HG03457 (cell line): ENCODE measurements at regions not wholly inside any gene's neighbourhood (a gene's known extent, or its start where the extent isn't known, plus 50 kb on each side); places are given as distances from the start of the nearest gene placed in this dataset.

Experiments
- ATAC-seq: cut with Tn5 transposase; IDR thresholded peaks from one replicate; pipeline ENCODE4 v1.9.1; 2021; ENCODE audit warnings: moderate number of reproducible peaks; ENCODE audit not compliant: unreplicated experiment

GRCh38 chr5:155898284-155898683 is 428.7 kb upstream of the SGCD start:
- no peak for ATAC-seq

GRCh38 chr5:155903791-155904190 is 423.2 kb upstream of the SGCD start:
- no peak for ATAC-seq

GRCh38 chr5:155905364-155905763 is 421.6 kb upstream of the SGCD start:
- no peak for ATAC-seq

- ATAC-seq, result no peak
Observed at GRCh38 chr5:155906046-155906445, 420.9 kb upstream of the SGCD start.

GRCh38 chr5:155908543-155908942 is 418.4 kb upstream of the SGCD start:
- no peak for ATAC-seq

GRCh38 chr5:155912291-155912690 is 414.7 kb upstream of the SGCD start:
- no peak for ATAC-seq

GRCh38 chr5:155914766-155915165 is 412.2 kb upstream of the SGCD start:
- no peak for ATAC-seq

GRCh38 chr5:155915601-155916000 is 411.4 kb upstream of the SGCD start:
- no peak for ATAC-seq

GRCh38 chr5:155919126-155919525 is 407.8 kb upstream of the SGCD start:
- no peak for ATAC-seq

GRCh38 chr5:155919725-155920124 is 407.2 kb upstream of the SGCD start:
- no peak for ATAC-seq

- ATAC-seq, result no peak
Observed at GRCh38 chr5:155921621-155922020, 405.3 kb upstream of the SGCD start.

GRCh38 chr5:155923784-155924183 is 403.2 kb upstream of the SGCD start:
- no peak for ATAC-seq

GRCh38 chr5:155926031-155926430 is 400.9 kb upstream of the SGCD start:
- ATAC-seq, result no peak

- no peak for ATAC-seq
Observed at GRCh38 chr5:155926766-155927165, 400.2 kb upstream of the SGCD start.

GRCh38 chr5:155929112-155929511 is 397.9 kb upstream of the SGCD start:
- no peak for ATAC-seq

- no peak for ATAC-seq
Observed at GRCh38 chr5:155934964-155935363, 392.0 kb upstream of the SGCD start.

GRCh38 chr5:155935723-155936122 is 391.2 kb upstream of the SGCD start:
- no peak for ATAC-seq

- no peak for ATAC-seq
Observed at GRCh38 chr5:155936520-155937406, 390.2 kb upstream of the SGCD start.

GRCh38 chr5:155938051-155938450 is 388.9 kb upstream of the SGCD start:
- ATAC-seq, result no peak

- no peak for ATAC-seq
Observed at GRCh38 chr5:155941340-155941739, 385.6 kb upstream of the SGCD start.

- ATAC-seq, result peak; percentile 90
Observed at GRCh38 chr5:155943516-155944407, 383.2 kb upstream of the SGCD start.
